ENCODE measurements at regions not wholly inside any gene's neighbourhood (a gene's known extent, or its start where the extent isn't known, plus 50 kb on each side); places are given as distances from the start of the nearest gene placed in this dataset.

DNA sequence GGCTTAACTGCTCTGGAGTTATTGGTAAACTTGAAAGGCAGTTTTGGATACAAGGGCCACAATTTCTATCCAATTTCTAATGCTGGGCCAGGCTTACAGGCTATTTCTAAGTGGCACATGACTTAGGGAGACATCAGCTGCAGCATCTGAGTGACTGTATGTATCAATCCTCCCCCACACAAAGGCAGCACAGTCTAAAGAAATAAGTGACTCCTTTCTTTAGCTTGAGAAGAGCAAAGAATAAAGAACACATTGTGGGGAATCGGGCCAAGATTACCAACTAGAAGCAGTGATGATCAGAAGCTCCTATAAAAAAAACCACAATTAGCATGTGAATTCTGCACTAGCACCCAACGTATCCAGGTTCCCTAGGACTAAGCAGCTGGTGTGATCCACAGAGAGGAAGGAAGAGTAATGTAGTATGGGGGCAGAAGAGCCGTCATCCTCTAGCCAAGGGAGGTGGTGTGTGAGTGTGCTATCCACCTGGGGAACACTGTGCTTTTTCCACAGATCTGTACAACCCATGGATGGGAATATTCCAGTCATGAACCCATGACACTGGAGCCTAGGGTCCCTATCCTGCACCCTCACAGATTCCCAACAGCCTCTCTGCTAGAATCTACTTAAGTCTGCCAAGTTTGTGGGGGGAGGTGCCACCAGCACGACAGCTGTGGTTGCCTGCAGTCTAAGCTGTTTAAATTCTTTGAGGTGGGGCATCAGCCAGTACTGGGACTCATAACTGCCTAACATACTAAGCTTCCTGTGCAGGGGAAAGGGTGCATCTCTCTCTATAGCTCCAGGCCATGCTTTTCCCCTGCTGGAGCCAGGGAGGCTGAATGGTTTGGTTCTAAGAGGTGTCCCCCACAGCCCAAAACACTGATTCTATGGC lies 147.8 kb upstream of the KDM5D start:
- TF ChIP-seq, protein P1, sequence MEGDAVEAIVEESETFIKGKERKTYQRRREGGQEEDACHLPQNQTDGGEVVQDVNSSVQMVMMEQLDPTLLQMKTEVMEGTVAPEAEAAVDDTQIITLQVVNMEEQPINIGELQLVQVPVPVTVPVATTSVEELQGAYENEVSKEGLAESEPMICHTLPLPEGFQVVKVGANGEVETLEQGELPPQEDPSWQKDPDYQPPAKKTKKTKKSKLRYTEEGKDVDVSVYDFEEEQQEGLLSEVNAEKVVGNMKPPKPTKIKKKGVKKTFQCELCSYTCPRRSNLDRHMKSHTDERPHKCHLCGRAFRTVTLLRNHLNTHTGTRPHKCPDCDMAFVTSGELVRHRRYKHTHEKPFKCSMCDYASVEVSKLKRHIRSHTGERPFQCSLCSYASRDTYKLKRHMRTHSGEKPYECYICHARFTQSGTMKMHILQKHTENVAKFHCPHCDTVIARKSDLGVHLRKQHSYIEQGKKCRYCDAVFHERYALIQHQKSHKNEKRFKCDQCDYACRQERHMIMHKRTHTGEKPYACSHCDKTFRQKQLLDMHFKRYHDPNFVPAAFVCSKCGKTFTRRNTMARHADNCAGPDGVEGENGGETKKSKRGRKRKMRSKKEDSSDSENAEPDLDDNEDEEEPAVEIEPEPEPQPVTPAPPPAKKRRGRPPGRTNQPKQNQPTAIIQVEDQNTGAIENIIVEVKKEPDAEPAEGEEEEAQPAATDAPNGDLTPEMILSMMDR (IDR thresholded peaks at IDR 0.05): no peak
- no peak for TF ChIP-seq POLR2A (IDR thresholded peaks at IDR 0.05)
